Activated effector memory CD4-positive, alpha-beta T cell treated with anti-CD3 and anti-CD28 coated beads, Interleukin-2, amount 50 U/mL, for 16 hours (primary cell): ENCODE measurements at regions not wholly inside any gene's neighbourhood (a gene's known extent, or its start where the extent isn't known, plus 50 kb on each side); places are given as distances from the start of the nearest gene placed in this dataset.

Experiments used
- DNase-seq: peaks from one replicate; pipeline ENCODE4 v3.0.0-alpha.2; 2020

GRCh38 chr10:4775808-4776207 is 50.2 kb upstream of the AKR1E2 start:
- no peak for DNase-seq

GRCh38 chr10:4772202-4772570 is 53.8 kb upstream of the AKR1E2 start:
- DNase-seq: no peak

- no peak for DNase-seq
These were observed 54.3 kb upstream of the AKR1E2 start for GRCh38 chr10:4771554-4772201.

GRCh38 chr10:4770801-4771553 is 55.0 kb upstream of the AKR1E2 start:
- DNase-seq: no peak

- DNase-seq: no peak
These were observed 57.6 kb upstream of the AKR1E2 start for GRCh38 chr10:4768416-4768815.

GRCh38 chr10:4767033-4767814 is 58.8 kb upstream of the AKR1E2 start:
- no peak for DNase-seq

- no peak for DNase-seq
These were observed 59.6 kb upstream of the AKR1E2 start for GRCh38 chr10:4766454-4766853.

- no peak for DNase-seq
These were observed 60.6 kb upstream of the AKR1E2 start for GRCh38 chr10:4765428-4765827.

- DNase-seq: no peak
These were observed 62.0 kb upstream of the AKR1E2 start for GRCh38 chr10:4763960-4764428.

- DNase-seq: no peak
These were observed 62.5 kb upstream of the AKR1E2 start for GRCh38 chr10:4763513-4763912.

GRCh38 chr10:4758256-4758655 is 67.8 kb upstream of the AKR1E2 start:
- no peak for DNase-seq

- no peak for DNase-seq
These were observed 70.6 kb upstream of the AKR1E2 start for GRCh38 chr10:4755286-4755989.

GRCh38 chr10:4754143-4754542 is 71.9 kb upstream of the AKR1E2 start:
- no peak for DNase-seq

- no peak for DNase-seq
These were observed 74.8 kb upstream of the AKR1E2 start for GRCh38 chr10:4751211-4751610.

- no peak for DNase-seq
These were observed 76.8 kb upstream of the AKR1E2 start for GRCh38 chr10:4749271-4749574.

GRCh38 chr10:4748491-4749270 is 77.3 kb upstream of the AKR1E2 start:
- no peak for DNase-seq

GRCh38 chr10:4742217-4742616 is 83.8 kb upstream of the AKR1E2 start:
- no peak for DNase-seq

- DNase-seq: no peak
These were observed 85.5 kb upstream of the AKR1E2 start for GRCh38 chr10:4740471-4740870.

- DNase-seq: no peak
These were observed 89.4 kb upstream of the AKR1E2 start for GRCh38 chr10:4736608-4737007.

GRCh38 chr10:4736183-4736582 is 89.8 kb upstream of the AKR1E2 start:
- no peak for DNase-seq

- DNase-seq: no peak
These were observed 92.2 kb upstream of the AKR1E2 start for GRCh38 chr10:4733843-4734224.

GRCh38 chr10:4733150-4733842 is 92.7 kb upstream of the AKR1E2 start:
- no peak for DNase-seq
